ENCODE measurements at regions not wholly inside any gene's neighbourhood (a gene's known extent, or its start where the extent isn't known, plus 50 kb on each side); places are given as distances from the start of the nearest gene placed in this dataset.

DNA sequence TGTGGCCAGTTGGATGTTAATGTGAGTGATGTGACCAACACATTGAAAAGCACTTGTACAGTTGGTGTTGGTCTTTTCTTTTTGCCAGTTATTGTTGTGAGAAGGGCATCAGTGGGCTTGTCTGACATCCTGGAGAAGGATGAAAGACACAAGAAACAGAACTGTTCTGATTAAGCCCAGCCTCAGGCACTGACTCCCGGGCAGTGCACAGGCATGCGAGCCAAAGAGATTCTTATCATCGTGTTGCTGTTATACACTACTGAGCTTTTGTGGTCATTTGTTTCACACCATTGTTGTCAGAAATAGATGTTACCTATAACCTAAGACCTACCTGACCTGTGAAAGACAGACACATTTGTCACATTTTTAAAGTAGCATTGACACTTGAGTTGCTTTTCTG is 236.8 kb upstream of the CA10 start:
- no peak overlapping the region for H3K27ac ChIP-seq (ENCODE audit: low read depth in 1 of 2, low read length in 2 of 2)
- no peaks in the 10 kb centered on the region for H3K36me3 ChIP-seq (ENCODE audit: insufficient read depth, low read length)
- no peaks in the 10 kb centered on the region for H3K27me3 Mint-ChIP-seq
- no peak overlapping the region for H3K4me3 Mint-ChIP-seq
- H3K4me3 ChIP-seq (ENCODE audit: low read length), result no peak overlapping the region
- H3K9me3 ChIP-seq (ENCODE audit: control insufficient read depth in 1 of 2, insufficient read depth in 1 of 2, low read length in 2 of 2), result no peaks in the 10 kb centered on the region
- H3K36me3 Mint-ChIP-seq (ENCODE audit: low read depth), result no peaks in the 10 kb centered on the region
- H3K4me1 ChIP-seq (ENCODE audit: insufficient read depth, low read length), result no peaks in the 10 kb centered on the region
- DNase-seq, result no peak
- ChIA-PET CTCF (no interaction called here), POLR2A (no interaction called here)
- TF ChIP-seq, protein P1, sequence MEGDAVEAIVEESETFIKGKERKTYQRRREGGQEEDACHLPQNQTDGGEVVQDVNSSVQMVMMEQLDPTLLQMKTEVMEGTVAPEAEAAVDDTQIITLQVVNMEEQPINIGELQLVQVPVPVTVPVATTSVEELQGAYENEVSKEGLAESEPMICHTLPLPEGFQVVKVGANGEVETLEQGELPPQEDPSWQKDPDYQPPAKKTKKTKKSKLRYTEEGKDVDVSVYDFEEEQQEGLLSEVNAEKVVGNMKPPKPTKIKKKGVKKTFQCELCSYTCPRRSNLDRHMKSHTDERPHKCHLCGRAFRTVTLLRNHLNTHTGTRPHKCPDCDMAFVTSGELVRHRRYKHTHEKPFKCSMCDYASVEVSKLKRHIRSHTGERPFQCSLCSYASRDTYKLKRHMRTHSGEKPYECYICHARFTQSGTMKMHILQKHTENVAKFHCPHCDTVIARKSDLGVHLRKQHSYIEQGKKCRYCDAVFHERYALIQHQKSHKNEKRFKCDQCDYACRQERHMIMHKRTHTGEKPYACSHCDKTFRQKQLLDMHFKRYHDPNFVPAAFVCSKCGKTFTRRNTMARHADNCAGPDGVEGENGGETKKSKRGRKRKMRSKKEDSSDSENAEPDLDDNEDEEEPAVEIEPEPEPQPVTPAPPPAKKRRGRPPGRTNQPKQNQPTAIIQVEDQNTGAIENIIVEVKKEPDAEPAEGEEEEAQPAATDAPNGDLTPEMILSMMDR (IDR thresholded peaks at IDR 0.05), result no peak
- no peak for ATAC-seq (ENCODE audit: poor library complexity)
- no peak overlapping the region for H3K27ac Mint-ChIP-seq
- peaks cover 2% of the 10 kb centered on the region for H3K9me3 Mint-ChIP-seq
- no peaks in the 10 kb centered on the region for H3K27me3 ChIP-seq (ENCODE audit: control insufficient read depth in 1 of 2, insufficient read depth in 2 of 2, low read length in 2 of 2)
- no peaks in the 10 kb centered on the region for H3K4me1 Mint-ChIP-seq (ENCODE audit: low read depth)
- intact Hi-C loops (cut with DNase I, micrococcal nuclease), result no loop called here

DNA sequence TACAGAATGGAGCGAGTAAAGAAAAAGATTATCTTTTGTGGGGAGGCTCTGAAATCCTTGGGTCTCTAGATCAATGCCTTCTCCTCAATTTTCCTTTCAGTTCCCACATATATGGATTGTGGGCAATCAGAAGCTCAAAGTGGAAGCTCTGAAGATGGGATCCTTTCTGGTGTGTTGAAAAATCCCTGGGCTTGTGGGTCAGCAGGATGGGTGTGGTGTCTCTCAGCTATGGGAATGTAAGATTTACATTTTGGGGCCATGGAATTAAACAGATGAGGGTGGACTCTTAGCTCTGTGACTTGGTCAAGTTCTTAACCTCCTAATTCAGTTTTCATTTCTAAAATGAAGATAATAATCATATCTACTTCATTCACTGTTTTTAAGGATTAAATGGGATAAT is 231.9 kb upstream of the CA10 start:
- DNase-seq, result no peak
- POLR2A ChIA-PET, result no interaction called here
- no peaks in the 10 kb centered on the region for H3K4me1 ChIP-seq (ENCODE audit: insufficient read depth, low read length)
- H3K4me1 Mint-ChIP-seq (ENCODE audit: low read depth), result no peaks in the 10 kb centered on the region
- H3K4me3 ChIP-seq (ENCODE audit: low read length), result no peak overlapping the region
- no peak overlapping the region for H3K4me3 Mint-ChIP-seq
- intact Hi-C loops (cut with DNase I, micrococcal nuclease), result no loop called here
- CTCF ChIA-PET, result no interaction called here
- H3K9me3 ChIP-seq (ENCODE audit: control insufficient read depth in 1 of 2, insufficient read depth in 1 of 2, low read length in 2 of 2), result peaks cover 0 to 6% of the 10 kb centered on the region in 2 experiments
- H3K27me3 ChIP-seq (ENCODE audit: control insufficient read depth in 1 of 2, insufficient read depth in 2 of 2, low read length in 2 of 2), result no peaks in the 10 kb centered on the region
- no peak for ATAC-seq (ENCODE audit: poor library complexity)
- H3K27ac ChIP-seq (ENCODE audit: low read depth in 1 of 2, low read length in 2 of 2), result no peak overlapping the region
- H3K36me3 Mint-ChIP-seq (ENCODE audit: low read depth), result no peaks in the 10 kb centered on the region
- TF ChIP-seq, protein P1 (IDR thresholded peaks at IDR 0.05), result no peak
- no peaks in the 10 kb centered on the region for H3K36me3 ChIP-seq (ENCODE audit: insufficient read depth, low read length)
- H3K9me3 Mint-ChIP-seq, result peaks cover 6% of the 10 kb centered on the region
- no peaks in the 10 kb centered on the region for H3K27me3 Mint-ChIP-seq
- H3K27ac Mint-ChIP-seq, result no peak overlapping the region

DNA sequence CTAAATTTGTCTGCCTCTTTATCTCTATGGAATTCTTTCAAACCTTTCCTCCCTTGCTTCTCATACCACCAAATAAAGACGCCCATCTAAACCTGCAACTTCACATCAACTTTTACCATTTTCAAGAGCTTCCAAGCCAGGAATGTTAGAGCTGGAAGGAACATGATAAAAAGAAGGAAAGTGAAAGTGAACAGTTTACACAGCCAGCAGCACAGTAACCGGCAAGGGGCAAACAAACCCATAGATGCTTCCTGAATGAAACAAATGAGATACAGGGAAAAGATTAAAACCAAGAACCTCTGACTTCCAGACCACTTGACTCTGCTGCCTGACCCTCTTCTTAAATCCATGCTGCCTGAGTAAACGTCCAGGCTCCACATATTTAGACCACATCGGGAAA is 231.1 kb upstream of the CA10 start:
- ChIA-PET CTCF (no interaction called here), POLR2A (no interaction called here)
- Mint-ChIP-seq H3K4me3 (no peak overlapping the region), H3K9me3 (peaks cover 9% of the 10 kb centered on the region), H3K36me3 (ENCODE audit: low read depth) (no peaks in the 10 kb centered on the region), H3K27me3 (no peaks in the 10 kb centered on the region), H3K4me1 (ENCODE audit: low read depth) (no peaks in the 10 kb centered on the region), H3K27ac (no peak overlapping the region)
- Histone ChIP-seq H3K36me3 (ENCODE audit: insufficient read depth, low read length) (no peaks in the 10 kb centered on the region), H3K27ac (ENCODE audit: low read depth in 1 of 2, low read length in 2 of 2) (no peak overlapping the region), H3K9me3 (ENCODE audit: control insufficient read depth in 1 of 2, insufficient read depth in 1 of 2, low read length in 2 of 2) (peaks cover 0 to 6% of the 10 kb centered on the region in 2 experiments), H3K27me3 (ENCODE audit: control insufficient read depth in 1 of 2, insufficient read depth in 2 of 2, low read length in 2 of 2) (no peaks in the 10 kb centered on the region), H3K4me1 (ENCODE audit: insufficient read depth, low read length) (no peaks in the 10 kb centered on the region), H3K4me3 (ENCODE audit: low read length) (no peak overlapping the region)
- ATAC-seq (ENCODE audit: poor library complexity) (no peak), DNase-seq (no peak)
- intact Hi-C loops (cut with DNase I, micrococcal nuclease), result no loop called here
- TF ChIP-seq, protein P1 (IDR thresholded peaks at IDR 0.05), result no peak
